GM10248 (cell line): ENCODE measurements at regions not wholly inside any gene's neighbourhood (a gene's known extent, or its start where the extent isn't known, plus 50 kb on each side); places are given as distances from the start of the nearest gene placed in this dataset.

Experiments used
- CTCF ChIA-PET: fragments of 300-600 bp; sonication (Branson Sonifier 250); formaldehyde crosslinking; extraction: SDS; loops from one replicate; lab custom pipeline; 2021; ENCODE audit warnings: antibody characterized with exemption; lab: Yijun Ruan, JAX
- POLR2A ChIA-PET: fragments of 350-650 bp; sonication (Branson Sonifier 250); formaldehyde crosslinking; extraction: SDS; loops from one replicate; lab custom pipeline; 2020; ENCODE audit warnings: antibody characterized with exemption; lab: Yijun Ruan, JAX
- DNase-seq: peaks from one replicate; pipeline ENCODE4 v3.0.0; 2012; ENCODE audit errors: extremely low spot score
- CTCF ChIP-seq: IDR thresholded peaks from 2 replicates; pipeline ENCODE4 v1.5.1; 2012; ENCODE audit warnings: mild to moderate bottlenecking, low read depth; ENCODE audit errors: extremely low read depth, missing control alignments, control extremely low read depth

DNA sequence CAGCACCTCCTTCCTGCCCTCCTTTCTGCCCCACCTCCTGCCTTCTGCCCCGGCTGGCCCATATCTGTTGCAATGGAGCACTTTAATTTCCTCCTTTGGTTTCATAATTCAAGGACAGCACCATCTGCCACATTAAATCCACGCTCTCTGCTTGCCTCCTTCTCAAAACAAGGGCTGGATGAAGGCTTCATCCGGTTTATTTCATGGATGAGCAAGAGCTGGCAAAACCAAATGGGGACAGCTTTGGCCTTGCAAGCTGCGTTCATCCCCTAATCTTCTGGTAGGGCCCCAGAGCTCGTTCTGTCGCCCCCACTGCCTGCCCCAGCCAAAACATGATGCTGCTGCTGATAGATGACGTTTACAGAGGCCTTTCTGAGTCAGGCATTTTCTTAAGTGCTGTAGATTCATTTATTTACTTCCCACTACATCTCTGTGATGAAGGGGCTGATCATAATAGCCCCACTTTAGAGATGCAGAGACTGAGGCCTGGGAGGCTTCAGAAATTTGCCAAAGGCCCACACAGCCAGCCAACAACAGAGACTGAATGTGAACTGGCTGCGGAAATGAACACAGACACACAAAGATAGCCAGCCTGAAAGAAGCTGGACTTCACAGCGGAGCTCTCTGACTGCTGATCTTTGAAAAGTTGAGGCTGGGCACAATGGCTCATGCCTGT lies 115.6 kb upstream of the CPEB4 start:
- ChIA-PET CTCF (interaction anchor here (1.2 kb wide), 1 partner anchor 26 kb away, joined by 3 read pairs; no protein-coding TSS in a partner anchor), POLR2A (no interaction called here)
- no peak for DNase-seq
- no peak for TF ChIP-seq CTCF

DNA sequence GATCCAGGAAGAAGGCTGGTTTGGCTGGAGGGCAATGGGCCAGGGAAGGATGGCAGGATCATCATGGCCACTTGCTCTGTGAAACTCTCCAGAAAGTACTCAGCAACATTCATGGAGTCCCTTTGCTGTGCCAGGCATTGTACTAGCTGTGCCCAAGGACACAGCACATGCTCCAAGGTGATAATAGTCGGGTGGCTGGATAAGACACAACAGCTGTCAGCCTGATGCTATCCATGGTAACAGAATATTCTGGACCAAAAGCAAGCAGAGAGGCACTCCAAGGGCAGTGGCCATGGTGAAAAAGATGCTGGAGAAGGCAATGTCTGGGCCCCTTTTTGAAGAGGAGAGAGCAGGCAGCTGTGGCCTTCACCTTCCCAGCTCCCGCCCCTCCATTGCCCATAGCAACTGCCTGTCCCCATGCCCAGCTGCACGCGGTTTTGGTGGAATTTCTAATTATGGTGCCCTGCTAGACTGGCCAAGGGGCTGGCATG lies 113.8 kb upstream of the CPEB4 start:
- ChIA-PET POLR2A (no interaction called here), CTCF (interaction anchor here (1.1 kb wide), 2 partner anchors 13 to 15 kb away, joined by 3 to 4 read pairs; no protein-coding TSS in a partner anchor)
- no peak for TF ChIP-seq CTCF
- no peak for DNase-seq

DNA sequence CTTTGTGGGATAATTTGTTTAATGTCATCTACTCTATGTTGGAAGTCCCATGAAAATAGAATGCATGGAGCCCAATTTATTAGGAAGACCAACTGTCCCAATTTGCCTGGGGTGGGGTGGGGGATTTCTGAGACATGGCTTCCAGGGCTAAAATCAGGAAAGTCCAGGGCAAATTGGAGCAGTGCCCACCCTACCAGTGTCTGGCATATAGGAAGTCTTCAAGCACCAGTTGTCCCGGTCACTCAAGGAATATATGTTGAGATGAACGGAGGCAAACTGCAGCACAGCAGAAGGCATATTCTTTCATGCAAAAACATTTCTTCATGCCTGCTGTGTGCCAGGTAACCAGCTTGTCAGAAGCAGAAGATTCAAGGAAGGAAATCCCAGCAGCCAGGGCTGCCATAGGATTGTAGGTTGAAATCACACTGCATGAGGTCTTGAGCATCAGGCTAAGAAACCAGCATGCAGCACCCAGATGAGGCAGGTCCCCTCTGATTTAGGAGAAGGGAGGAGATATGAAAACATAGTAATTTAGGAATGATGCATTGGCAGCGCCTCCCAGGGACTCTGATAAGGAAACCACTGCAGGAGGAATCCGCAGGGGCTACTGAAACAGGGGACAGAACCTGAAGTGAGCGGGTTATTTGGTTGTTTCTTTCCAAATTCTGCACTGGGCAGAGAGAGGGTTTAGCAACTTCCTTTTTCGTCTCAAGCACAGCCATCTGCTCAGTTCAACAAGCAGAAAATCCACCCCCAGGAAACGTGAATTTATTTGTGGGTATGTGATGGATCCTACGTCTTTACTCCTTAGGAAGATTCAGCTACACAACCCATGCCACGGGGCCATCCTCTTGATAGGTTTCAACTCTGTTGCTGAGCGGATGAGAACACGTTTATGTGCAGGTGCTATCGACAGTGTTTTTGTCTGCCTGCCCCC lies 112.6 kb upstream of the CPEB4 start:
- TF ChIP-seq CTCF: no peak
- CTCF ChIA-PET: interaction anchor here (1.0 to 3.6 kb wide), 4 partner anchors 11 to 16 kb away, joined by 3 to 27 read pairs (median 4); no protein-coding TSS in a partner anchor
- POLR2A ChIA-PET: no interaction called here
- DNase-seq: no peak

GRCh38 chr5:173777149-173777548 lies 111.0 kb upstream of the CPEB4 start:
- ChIA-PET CTCF (interaction anchor here (3.6 kb wide), 1 partner anchor 10 kb away, joined by 27 read pairs; no protein-coding TSS in a partner anchor), POLR2A (no interaction called here)
- TF ChIP-seq CTCF: no peak
- DNase-seq: no peak

GRCh38 chr5:173777674-173778073 lies 110.5 kb upstream of the CPEB4 start:
- TF ChIP-seq CTCF: no peak
- ChIA-PET POLR2A (no interaction called here), CTCF (interaction anchor here (2.2 to 3.6 kb wide), 2 partner anchors 10 to 11 kb away, joined by 7 to 27 read pairs; no protein-coding TSS in a partner anchor)
- no peak for DNase-seq

DNA sequence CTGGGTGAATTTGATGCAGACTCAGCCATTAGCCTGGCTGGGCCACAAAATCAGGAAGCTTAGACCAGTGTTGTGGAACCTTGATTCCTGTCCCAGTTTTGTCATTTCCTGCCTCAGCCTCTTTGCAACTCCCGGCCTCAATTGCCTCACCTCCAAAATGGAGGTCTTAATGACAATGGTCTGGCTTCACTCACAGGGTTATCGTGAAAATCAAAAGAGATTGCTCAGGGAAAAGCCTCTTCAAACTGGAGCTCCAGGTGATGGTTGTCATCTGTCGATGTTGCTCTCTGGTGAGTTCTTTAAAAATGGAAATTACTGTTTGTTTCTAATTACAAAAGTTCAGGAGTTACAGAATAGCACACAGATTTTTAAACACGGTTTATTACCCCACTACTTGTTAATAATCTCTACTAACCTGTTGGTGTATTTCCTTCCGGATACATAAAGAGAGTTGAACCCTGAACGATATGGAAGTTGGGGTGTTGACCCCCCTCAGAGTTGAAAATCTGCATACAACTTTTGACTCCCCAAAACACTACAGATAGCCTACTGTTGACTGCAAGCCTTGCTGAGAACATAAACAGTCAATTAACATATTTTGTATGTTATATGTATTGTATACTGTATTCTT lies 109.9 kb upstream of the CPEB4 start:
- no peak for TF ChIP-seq CTCF
- CTCF ChIA-PET: interaction anchor here (2.2 to 3.6 kb wide), 2 partner anchors 9 to 12 kb away, joined by 7 to 27 read pairs; no protein-coding TSS in a partner anchor
- POLR2A ChIA-PET: no interaction called here
- no peak for DNase-seq
